GM12865 (cell line): ENCODE measurements at regions not wholly inside any gene's neighbourhood (a gene's known extent, or its start where the extent isn't known, plus 50 kb on each side); places are given as distances from the start of the nearest gene placed in this dataset.

ENCODE experiments used
- DNase-seq: peaks from one replicate; pipeline ENCODE4 v3.0.0; 2010; ENCODE audit warnings: low read depth
- H3K4me3 ChIP-seq: 2 replicates; pipeline ENCODE4 v1.5.1; 2011; ENCODE audit warnings: mild to moderate bottlenecking, low read depth, low read length, control low read depth
- TF ChIP-seq, protein P1 (sequence below): IDR thresholded peaks from 2 replicates; pipeline ENCODE4 v1.5.1; 2011; ENCODE audit warnings: low read length, control low read depth, low read depth, inconsistent platforms; ENCODE audit not compliant: insufficient read depth; ENCODE audit errors: missing control alignments

DNA sequence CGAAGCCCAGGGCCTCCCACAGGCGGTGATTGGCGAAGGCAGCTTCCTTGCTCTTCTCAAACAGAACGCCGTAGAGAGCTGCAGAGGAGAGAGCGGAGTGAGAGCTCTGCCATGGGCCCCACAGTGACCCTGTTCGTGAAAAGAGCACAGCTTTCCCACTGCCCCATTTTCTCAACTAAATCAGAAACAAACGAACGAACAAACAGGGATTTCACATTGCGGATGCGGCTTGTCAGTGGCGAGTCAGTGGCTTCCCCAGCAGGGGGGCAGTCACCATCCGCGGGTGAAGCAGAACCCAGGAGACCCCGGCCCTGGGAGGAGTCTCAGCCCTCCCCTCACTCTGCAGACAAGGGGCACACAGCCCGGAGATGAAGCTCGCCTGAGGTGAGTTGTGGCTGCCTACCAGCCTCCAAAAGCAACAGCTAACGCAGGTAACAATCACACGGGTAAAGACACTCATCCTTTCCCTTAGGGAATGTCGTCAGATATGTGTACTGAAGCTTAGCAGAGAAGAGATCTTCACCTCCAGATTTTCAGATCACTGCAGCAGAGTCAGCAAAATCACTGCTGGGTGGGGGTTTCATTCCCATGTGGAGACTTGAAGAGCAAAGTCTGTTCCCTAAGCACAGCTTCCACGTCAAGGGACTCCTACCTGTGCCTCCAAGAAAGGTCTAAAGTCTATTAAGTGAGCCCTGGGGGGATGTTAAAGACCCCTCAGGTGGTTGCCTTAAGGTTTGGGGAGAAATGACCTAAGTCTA, 51.2 kb upstream of the GPR31 start:
- TF ChIP-seq, protein P1, sequence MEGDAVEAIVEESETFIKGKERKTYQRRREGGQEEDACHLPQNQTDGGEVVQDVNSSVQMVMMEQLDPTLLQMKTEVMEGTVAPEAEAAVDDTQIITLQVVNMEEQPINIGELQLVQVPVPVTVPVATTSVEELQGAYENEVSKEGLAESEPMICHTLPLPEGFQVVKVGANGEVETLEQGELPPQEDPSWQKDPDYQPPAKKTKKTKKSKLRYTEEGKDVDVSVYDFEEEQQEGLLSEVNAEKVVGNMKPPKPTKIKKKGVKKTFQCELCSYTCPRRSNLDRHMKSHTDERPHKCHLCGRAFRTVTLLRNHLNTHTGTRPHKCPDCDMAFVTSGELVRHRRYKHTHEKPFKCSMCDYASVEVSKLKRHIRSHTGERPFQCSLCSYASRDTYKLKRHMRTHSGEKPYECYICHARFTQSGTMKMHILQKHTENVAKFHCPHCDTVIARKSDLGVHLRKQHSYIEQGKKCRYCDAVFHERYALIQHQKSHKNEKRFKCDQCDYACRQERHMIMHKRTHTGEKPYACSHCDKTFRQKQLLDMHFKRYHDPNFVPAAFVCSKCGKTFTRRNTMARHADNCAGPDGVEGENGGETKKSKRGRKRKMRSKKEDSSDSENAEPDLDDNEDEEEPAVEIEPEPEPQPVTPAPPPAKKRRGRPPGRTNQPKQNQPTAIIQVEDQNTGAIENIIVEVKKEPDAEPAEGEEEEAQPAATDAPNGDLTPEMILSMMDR, result no peak
- DNase-seq, result no peak
- no peak overlapping the region for H3K4me3 ChIP-seq

DNA sequence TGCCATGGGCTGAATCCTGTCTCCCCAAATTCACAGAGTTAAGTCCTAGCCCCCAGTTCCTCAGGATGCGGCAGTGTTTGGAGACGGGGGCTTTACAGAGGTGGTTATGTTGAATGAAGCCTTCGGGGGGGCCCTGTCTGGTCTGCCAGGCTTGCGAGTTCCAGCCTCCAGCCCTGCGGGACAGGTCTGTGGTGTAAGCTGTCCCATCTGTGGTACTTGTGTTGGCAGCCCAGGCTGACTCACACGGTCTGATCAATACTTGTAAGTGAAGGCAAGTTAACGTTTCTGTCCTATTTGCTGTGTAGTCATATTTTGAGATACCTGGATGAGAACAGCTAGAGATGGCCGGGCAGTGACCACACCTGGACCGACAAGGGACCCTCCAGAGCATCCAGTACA, 51.8 kb upstream of the GPR31 start:
- DNase-seq, result no peak
- H3K4me3 ChIP-seq, result no peak overlapping the region
- TF ChIP-seq, protein P1, result no peak

DNA sequence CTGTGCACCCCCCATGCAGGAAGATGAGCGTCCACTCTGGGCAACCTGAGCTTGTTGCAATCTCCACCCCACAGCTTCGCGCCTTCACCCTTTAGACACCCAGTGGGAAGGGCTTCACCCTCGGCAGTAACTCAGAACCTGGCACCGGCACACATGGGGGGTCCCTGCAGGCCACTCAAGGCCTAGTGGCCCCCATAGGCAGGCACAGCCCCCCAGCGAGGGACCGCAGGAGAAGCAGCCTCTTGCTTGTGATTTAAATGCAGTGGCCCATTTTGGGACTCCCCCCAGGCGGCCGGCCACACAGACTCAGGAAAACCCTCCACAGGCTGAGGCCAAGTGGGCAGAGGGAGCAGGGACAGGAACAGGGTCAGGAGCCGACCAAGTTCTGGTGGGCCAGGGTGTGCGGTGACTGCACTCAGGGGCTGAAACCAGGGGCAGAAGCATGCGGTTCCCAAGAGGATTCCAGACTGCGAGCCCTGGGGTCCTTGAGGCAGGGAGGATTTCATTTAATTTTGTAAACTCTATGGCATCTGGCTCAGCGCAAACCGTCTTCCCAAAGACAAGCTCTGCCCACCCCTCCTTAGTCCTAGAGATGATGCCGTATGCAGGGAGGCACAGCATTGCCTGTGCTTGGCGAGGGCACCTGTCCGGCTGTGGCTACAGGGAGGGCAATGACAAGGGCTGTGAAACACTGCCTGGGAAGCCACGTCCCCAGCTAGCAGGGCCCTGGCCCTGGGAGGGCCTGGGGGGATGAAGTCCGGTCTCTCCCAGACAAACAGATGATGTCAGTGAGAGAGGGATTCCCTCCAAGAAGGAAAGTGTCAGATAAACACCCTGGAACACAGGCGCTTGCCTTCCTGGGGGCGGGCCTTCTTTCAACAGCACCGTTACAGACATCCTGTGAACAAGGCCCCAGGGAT, 52.9 kb upstream of the GPR31 start:
- no peak overlapping the region for H3K4me3 ChIP-seq
- DNase-seq, result no peak
- TF ChIP-seq, protein P1, result no peak

DNA sequence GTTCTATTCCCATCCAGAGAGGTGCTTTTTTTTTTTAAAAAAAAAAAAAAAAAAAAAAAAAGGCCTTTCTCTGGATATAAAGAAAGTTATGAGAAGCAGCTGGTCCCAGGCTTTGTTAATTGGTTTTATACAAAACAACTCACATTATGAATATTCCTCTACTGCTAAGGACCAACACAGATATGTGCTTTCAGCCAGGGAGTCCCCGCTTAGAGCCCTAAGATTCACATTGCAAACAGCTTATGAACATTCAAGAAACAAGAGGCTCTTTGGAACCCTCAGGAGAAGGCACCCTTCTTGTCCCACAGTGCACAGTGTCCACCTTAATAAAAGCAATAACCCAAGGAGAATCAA, 53.5 kb upstream of the GPR31 start:
- no peak overlapping the region for H3K4me3 ChIP-seq
- TF ChIP-seq, protein P1, result no peak
- no peak for DNase-seq

DNA sequence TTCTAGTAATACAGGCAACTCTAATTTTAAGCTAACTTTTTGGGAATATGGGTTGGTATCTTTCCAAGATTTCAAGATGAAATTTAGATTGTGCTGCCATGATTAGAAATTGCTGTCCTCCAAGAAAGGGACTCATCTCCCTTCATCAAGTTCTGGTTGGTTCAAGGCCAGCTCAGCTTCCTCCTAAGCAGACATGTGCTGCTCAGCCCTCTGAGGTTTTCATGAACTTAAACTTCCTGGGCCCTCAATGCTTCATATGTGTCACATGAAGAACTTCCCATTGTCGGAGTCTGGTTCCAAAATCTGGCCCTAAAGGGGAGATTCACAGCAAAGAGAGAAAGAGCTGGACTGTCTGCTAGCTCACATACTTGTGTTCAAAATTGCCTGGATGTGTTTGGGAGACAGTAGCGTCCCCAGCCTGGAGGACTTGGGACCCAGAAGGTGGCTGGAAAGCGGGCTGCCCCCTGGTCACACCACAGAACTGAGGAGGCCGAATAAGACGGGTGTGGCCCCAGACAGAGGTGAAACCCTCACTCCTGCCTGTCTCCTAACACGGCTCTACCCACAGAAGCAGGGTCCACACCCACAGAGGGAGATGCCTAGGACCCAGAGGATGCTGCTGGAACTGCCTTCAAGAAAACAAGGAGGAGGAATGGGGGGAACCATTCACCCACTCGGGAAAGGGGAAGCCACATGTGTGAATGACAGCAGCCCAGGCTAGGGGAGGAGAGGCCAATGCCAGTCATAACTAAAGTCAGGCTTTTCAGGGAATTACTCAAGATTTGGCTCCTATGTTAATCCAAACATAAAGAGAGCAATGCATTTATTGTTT, 54.3 kb upstream of the GPR31 start:
- no peak overlapping the region for H3K4me3 ChIP-seq
- no peak for DNase-seq
- TF ChIP-seq, protein P1, result no peak

DNA sequence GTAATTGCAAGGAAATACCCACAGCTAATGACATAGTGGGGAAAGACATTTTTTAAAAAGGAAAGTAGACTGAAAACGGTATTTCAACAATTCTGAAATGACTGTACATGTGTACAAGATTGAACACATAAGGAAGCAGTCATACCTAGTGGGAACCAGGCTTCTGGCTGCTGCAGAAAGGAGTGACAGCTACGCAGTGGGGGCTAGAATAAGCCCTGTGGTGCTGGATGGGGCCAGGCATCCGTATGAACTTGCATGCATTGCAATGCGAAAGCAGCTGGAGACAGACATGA, 54.9 kb upstream of the GPR31 start:
- H3K4me3 ChIP-seq, result no peak overlapping the region
- DNase-seq, result peak; percentile 42
- TF ChIP-seq, protein P1, result no peak
